ENCODE measurements at regions not wholly inside any gene's neighbourhood (a gene's known extent, or its start where the extent isn't known, plus 50 kb on each side); places are given as distances from the start of the nearest gene placed in this dataset.

DNA sequence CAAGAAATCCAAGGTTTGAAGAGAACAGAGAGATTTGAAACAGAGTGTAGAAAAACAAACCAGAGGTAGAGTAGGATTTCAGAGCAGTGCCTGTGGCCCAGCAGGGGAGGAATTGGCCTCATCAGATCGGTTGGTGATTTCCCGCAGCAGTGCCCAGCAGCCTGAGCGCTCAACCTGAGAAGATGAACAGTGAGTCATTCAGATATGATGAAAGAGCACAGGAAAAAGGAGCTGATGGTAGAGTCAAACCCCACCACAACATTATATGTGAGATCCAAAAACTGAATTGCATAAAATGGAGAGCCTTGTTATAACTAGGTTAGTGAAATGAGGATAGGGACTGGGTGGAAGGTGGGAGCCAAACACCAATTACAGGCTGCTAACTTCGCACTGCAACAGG, 248.9 kb downstream of the PIK3R1 start:
- no peaks in the 10 kb centered on the region for H3K9me1 ChIP-seq (ENCODE audit: control insufficient read depth, insufficient read depth, low read length)
- intact Hi-C loops (cut with micrococcal nuclease): loop anchor here (10.0 kb wide), 1 partner anchor 280 kb away; no protein-coding TSS in a partner anchor
- no peak overlapping the region for H3K9ac ChIP-seq (ENCODE audit: insufficient read depth in 1 of 2, low read depth in 2 of 2, low read length in 2 of 2)
- no peaks in the 10 kb centered on the region for H3K36me3 ChIP-seq (ENCODE audit: control insufficient read depth, insufficient read depth, low read length)
- no peak overlapping the region for H2AFZ ChIP-seq (ENCODE audit: low read depth, low read length)
- no peaks in the 10 kb centered on the region for H3K27me3 ChIP-seq (ENCODE audit: control insufficient read depth in 2 of 2, insufficient read depth in 2 of 2, low read length in 2 of 2)
- H3K4me1 ChIP-seq (replicated peaks in 1 of 2; ENCODE audit: control insufficient read depth in 2 of 2, insufficient read depth in 2 of 2, low read length in 2 of 2): peaks cover 4 to 14% of the 10 kb centered on the region in 2 experiments; a peak in 4 of 5 replicates
- H3K27ac ChIP-seq (ENCODE audit: extremely low read depth, low read depth, low read length): no peak overlapping the region
- FAIRE-seq (peak; percentile 6), ATAC-seq (peak; percentile 46; the same call in 1 of the 3 replicates), DNase-seq (ENCODE audit: extremely low read depth in 1 of 4, low spot score in 3 of 4) (peak in 2 of 4 experiments; percentile 22 to 33)
- no peak overlapping the region for H3K4me2 ChIP-seq (ENCODE audit: insufficient read depth, low read length)
- H3K4me3 ChIP-seq: no peak overlapping the region
- 0 out of 2 replicates have a peak, but pooled peaks cover 4% of the 10 kb centered on the region for H3K9me3 ChIP-seq (replicated peaks; ENCODE audit: control insufficient read depth, insufficient read depth, low read depth, low read length)
- ChIA-PET CTCF (ENCODE audit: low intra/inter-chr PET ratio) (no interaction called here), POLR2A (no interaction called here)
- 29% methylated on average over 4 of the region's 4 CpGs for WGBS (ENCODE audit: insufficient coverage, low coverage, missing lambda C conversion rate)
- no peaks in the 10 kb centered on the region for H4K20me1 ChIP-seq (replicated peaks; ENCODE audit: control insufficient read depth, insufficient read depth, low read length)
- BruUV-seq (replicated peaks): no TSS peak
- H3K79me2 ChIP-seq (ENCODE audit: control insufficient read depth, insufficient read depth, low read length): no peaks in the 10 kb centered on the region
- in situ Hi-C loops (cut with MboI): loop anchor here (5.0 kb wide), 1 partner anchor 177 kb away; no protein-coding TSS in a partner anchor
- TF ChIP-seq DNMT1 (IDR thresholded peaks at IDR 0.05) (no peak), JUND (IDR thresholded peaks at IDR 0.05; ENCODE audit: borderline replicate concordance, low read depth, low read length) (peak; percentile 78), JUND (tag; IDR thresholded peaks at IDR 0.05; ENCODE audit: borderline replicate concordance, low read depth, low read length) (0 out of 3 replicates have a peak, but pooled peaks have one; percentile 44), DPF2 (IDR thresholded peaks at IDR 0.05) (0 out of 2 replicates have a peak, but pooled peaks have one; percentile 29), JUN (IDR thresholded peaks at IDR 0.05; ENCODE audit: borderline replicate concordance, low read depth, low read length) (peak; percentile 63), JUN (CRISPR knock-in tag; IDR thresholded peaks at IDR 0.05; ENCODE audit: borderline replicate concordance) (no peak), MCM3 (IDR thresholded peaks at IDR 0.05) (no peak), ZNF431 (CRISPR knock-in tag; IDR thresholded peaks at IDR 0.05) (no peak), MBD2 (IDR thresholded peaks at IDR 0.05; ENCODE audit: borderline replicate concordance, low read depth) (no peak), ZSCAN32 (CRISPR knock-in tag; IDR thresholded peaks at IDR 0.05) (no peak), ZNF408 (CRISPR knock-in tag; IDR thresholded peaks at IDR 0.05; ENCODE audit: low read depth) (no peak), ARHGAP35 (IDR thresholded peaks at IDR 0.05; ENCODE audit: partially characterized antibody) (no peak), CEBPB (tag; IDR thresholded peaks at IDR 0.05) (peak; percentile 18; the same call in 1 of the 2 replicates)
- TF ChIP-seq, protein P1, sequence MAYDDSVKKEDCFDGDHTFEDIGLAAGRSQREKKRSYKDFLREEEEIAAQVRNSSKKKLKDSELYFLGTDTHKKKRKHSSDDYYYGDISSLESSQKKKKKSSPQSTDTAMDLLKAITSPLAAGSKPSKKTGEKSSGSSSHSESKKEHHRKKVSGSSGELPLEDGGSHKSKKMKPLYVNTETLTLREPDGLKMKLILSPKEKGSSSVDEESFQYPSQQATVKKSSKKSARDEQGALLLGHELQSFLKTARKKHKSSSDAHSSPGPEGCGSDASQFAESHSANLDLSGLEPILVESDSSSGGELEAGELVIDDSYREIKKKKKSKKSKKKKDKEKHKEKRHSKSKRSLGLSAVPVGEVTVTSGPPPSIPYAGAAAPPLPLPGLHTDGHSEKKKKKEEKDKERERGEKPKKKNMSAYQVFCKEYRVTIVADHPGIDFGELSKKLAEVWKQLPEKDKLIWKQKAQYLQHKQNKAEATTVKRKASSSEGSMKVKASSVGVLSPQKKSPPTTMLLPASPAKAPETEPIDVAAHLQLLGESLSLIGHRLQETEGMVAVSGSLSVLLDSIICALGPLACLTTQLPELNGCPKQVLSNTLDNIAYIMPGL (CRISPR knock-in tag; IDR thresholded peaks at IDR 0.05): no peak
- TF ChIP-seq, protein P2, sequence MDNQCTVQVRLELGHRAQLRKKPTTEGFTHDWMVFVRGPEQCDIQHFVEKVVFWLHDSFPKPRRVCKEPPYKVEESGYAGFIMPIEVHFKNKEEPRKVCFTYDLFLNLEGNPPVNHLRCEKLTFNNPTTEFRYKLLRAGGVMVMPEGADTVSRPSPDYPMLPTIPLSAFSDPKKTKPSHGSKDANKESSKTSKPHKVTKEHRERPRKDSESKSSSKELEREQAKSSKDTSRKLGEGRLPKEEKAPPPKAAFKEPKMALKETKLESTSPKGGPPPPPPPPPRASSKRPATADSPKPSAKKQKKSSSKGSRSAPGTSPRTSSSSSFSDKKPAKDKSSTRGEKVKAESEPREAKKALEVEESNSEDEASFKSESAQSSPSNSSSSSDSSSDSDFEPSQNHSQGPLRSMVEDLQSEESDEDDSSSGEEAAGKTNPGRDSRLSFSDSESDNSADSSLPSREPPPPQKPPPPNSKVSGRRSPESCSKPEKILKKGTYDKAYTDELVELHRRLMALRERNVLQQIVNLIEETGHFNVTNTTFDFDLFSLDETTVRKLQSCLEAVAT (IDR thresholded peaks at IDR 0.05): no peak
- TF ChIP-seq, protein P3, sequence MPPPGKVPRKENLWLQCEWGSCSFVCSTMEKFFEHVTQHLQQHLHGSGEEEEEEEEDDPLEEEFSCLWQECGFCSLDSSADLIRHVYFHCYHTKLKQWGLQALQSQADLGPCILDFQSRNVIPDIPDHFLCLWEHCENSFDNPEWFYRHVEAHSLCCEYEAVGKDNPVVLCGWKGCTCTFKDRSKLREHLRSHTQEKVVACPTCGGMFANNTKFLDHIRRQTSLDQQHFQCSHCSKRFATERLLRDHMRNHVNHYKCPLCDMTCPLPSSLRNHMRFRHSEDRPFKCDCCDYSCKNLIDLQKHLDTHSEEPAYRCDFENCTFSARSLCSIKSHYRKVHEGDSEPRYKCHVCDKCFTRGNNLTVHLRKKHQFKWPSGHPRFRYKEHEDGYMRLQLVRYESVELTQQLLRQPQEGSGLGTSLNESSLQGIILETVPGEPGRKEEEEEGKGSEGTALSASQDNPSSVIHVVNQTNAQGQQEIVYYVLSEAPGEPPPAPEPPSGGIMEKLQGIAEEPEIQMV (tag; conservative IDR thresholded peaks at IDR 0.05; ENCODE audit: low read depth): no peak
- TF ChIP-seq, protein P4, sequence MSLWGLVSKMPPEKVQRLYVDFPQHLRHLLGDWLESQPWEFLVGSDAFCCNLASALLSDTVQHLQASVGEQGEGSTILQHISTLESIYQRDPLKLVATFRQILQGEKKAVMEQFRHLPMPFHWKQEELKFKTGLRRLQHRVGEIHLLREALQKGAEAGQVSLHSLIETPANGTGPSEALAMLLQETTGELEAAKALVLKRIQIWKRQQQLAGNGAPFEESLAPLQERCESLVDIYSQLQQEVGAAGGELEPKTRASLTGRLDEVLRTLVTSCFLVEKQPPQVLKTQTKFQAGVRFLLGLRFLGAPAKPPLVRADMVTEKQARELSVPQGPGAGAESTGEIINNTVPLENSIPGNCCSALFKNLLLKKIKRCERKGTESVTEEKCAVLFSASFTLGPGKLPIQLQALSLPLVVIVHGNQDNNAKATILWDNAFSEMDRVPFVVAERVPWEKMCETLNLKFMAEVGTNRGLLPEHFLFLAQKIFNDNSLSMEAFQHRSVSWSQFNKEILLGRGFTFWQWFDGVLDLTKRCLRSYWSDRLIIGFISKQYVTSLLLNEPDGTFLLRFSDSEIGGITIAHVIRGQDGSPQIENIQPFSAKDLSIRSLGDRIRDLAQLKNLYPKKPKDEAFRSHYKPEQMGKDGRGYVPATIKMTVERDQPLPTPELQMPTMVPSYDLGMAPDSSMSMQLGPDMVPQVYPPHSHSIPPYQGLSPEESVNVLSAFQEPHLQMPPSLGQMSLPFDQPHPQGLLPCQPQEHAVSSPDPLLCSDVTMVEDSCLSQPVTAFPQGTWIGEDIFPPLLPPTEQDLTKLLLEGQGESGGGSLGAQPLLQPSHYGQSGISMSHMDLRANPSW (CRISPR knock-in tag; IDR thresholded peaks at IDR 0.05): no peak

Measured in K562 (cell line).